HTR-8/SVneo (cell line): ENCODE measurements at regions not wholly inside any gene's neighbourhood (a gene's known extent, or its start where the extent isn't known, plus 50 kb on each side); places are given as distances from the start of the nearest gene placed in this dataset.

Experiments used
- DNase-seq: peaks from one replicate; pipeline ENCODE4 v3.0.0; 2011; ENCODE audit warnings: low spot score, mixed read lengths; ENCODE audit not compliant: insufficient read length
- FAIRE-seq: peaks from 2 replicates; lab custom pipeline; 2011; peaks lifted over from hg19 to GRCh38; lab: Jason Lieb, UNC

DNA sequence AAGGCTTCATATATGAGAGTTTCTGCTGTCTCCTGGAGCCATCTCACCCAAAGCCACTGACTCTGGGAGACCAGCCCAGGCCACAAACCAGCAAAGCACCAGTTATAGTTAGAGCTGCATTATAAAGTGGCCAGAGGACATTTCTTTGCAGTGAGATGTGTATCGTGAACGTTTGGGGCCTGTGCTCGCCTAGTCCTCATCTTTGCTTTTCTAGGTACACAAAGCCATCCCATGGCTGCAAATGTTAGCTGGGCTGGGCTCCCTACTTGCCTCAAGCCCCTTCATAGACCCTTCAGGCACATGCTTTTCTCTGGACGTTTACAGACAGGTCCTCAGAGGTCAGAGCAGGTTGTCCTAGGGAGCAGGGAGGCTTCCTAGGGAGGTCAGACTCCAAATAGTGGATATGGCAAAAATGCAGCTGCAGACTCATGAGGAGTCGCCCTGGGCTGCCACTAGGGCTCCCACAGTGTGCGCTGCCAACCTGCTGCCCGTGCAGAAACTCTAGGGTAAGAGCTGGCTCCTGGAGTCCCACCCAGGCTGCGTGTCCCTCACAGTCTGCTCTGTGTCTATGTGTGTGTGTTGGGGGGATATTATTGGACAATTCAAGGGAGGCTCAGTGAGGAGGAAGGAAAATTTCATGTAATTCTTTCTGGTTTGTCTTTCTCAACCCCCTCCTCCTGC is 141.0 kb downstream of the RPIA start:
- no peak for FAIRE-seq
- DNase-seq, result no peak

DNA sequence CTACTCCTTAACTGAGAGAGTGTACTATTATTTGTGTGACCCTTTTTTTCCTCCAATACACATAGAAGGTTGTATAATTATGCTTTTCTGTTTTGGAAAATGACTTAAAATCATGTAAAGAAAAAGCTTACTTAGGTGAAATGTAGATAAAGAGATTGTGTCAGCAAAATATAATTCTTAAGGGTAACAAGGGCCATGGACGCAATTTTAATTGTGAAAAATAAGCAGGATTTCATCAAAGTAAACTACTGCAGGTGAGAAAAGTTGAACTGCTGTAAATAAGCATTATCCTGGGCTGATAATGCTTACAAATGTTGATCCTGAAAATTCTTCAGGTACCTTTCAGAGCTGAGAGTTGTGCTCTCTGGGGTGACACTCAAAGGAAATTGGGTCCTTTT is 141.5 kb downstream of the RPIA start:
- DNase-seq, result no peak
- no peak for FAIRE-seq

DNA sequence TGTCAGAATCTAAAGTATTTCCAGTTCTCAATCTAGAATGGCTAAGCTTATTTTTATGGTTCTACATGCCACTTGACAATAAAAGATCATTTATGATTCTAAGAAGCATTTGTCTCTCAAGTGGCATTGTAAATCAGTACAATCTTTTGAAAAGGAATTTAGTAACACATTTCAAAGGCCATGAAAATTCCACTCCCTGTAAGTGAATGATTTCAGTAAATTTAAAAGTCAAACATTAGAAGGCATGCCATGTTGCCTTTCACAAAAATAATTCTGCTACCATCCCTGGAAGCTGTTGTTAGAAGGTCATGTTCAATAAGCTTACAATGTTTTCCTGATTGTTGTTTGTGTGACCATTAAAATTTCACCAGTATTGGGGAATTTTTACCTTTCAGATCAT is 142.9 kb downstream of the RPIA start:
- FAIRE-seq, result no peak
- DNase-seq, result no peak

DNA sequence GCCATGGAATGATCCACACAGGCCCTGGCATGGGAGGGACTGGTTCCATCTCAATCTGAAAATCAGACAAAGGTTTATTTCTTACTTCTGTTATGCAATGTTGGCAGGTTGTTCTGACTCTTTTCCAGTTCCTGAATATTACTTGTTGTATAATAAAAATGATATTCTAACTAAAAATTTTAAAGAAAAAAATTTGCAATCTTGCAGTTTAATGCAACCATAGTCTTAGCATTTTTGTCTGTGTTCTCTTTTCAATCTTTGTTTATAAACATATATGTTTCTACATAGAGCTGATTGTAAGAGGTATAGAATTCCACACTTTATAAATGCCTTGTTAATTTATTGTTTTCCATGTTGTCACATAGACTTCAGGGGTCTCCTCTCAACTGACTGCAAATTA is 143.4 kb downstream of the RPIA start:
- DNase-seq, result no peak
- FAIRE-seq, result no peak

DNA sequence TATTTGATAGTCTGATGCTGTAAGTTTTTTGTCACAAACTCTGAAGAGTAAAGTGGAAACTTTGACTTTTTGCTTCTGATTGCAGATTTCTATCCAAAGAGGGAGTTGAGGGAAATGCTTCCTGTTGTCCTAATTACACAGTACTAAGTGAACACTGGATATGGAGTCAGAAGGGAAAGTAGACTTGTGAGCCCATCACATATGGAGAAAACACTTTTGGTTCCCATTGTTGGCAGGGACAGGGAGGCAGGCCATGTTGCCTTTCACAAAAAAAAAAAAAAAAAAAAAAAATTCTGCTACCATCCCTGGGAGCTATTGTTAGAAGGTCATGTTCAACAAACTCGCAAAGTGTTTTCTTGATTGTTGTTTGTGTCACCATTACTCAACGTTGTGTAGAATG is 144.3 kb downstream of the RPIA start:
- DNase-seq (no peak), FAIRE-seq (no peak)

DNA sequence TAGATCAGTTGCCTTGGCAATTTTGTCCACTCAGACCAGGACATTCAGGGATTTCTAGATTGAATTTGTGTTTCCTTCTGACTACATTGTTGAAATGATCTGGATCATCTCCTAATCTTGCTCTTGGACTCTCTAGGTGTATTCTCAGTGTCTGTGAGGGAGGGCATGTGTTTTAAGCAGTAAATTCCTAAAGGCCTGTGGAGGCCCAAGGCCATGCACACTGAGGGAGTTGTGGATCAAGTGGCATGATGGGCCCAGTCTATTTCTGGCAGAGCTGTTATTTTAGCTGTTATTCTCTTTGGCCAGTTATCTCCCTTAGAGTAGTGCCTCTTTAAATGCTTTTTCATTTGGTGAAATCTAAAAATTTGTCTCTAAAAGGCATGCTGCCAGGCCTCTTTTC is 144.9 kb downstream of the RPIA start:
- FAIRE-seq (no peak), DNase-seq (no peak)

DNA sequence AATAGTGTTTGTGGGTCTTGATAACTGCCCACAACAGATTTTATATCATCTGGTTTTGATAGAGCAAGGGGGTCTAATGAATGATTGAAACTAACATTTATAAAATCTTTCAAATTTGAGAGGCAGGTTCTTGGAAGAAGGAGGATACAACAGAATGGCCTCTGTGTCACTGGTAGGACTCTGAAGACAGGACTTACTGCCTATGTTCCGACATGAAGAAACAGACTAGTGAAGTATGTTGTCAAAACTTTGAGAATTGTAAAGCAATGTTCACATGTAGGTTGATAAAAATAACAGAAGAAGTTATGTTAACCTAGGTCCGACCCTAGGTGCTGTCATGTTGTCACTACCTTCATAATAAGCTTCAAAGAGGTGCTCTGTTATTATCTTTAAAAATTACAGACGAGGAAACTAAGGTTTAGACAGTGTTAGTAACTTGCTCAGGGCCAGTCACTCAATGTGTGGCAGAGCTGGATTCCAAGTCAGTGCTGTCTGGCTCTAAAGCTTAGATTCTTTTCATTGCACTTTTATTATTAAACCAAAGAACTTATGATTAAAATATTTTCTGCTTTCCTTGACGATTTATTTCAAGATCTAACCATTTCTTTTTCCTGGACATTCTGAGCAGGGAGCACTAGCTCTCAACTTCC is 146.2 kb downstream of the RPIA start:
- no peak for FAIRE-seq
- no peak for DNase-seq

- DNase-seq, result no peak
- FAIRE-seq, result no peak
Observed at GRCh38 chr2:88838165-88838635, 146.7 kb downstream of the RPIA start.

- peak; percentile 20 for FAIRE-seq
- no peak for DNase-seq
Observed at GRCh38 chr2:88841224-88841929, 149.9 kb downstream of the RPIA start.

DNA sequence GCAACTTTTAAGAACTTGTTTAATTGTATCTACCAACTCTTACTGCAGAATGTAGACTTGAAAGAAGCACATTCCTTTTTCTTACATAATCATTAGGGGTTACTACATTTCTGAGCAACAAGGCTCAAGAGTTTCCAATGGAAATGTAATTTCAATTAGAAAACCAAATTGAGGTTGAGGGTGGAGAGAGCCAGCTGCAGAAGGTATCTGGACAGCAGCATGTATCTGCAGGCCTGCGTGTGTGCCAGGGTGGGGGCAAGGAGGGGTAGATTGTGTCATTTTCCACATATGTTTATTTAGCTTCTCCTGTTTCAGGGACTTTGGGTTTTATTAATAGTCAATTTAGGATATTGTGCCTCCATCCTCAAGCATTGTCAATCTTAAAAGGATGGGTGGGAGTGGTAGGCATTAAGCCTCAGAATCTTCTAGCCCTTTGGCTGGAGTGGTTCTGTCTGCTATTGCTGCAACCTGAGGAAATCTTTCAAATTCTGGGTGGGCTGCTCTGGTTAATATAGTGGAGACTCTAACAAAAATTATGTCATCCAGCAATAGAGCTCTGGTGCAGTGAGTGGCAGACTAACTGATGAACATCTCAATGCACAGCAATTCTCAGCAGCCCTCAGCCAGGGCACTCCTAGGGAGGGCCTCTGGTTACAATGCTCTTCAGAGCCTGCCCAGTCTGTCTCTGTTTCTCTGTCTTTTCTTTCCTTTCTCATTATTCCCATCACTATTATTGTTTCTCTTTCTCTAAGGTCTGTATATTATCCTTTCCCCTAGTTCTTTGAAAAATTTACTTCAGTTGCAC is 151.4 kb downstream of the RPIA start:
- no peak for DNase-seq
- no peak for FAIRE-seq

GRCh38 chr2:88843651-88844050 is 152.2 kb downstream of the RPIA start:
- no peak for DNase-seq

DNA sequence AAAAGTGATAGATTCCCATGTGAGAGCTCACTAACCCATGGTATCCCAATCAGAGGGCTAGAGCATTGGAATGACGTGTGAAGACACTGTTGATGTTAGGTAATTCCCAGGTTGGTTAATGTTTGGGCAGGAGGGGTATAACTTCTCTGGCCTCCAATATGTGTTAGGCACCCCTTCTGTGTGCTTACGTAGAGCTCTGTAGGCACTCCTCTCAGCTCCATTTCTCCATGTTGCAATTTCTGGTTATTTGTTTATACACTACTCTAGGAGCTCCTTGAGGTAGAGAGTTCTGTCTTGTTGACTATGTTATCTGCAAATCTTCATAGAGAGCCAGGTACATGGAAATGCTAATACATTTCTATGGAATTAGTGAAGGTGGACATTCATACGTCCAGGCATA is 153.5 kb downstream of the RPIA start:
- no peak for DNase-seq

More at GRCh38 chr2:88843651-88844050, 152.2 kb downstream of the RPIA start:
- FAIRE-seq, result no peak

DNA sequence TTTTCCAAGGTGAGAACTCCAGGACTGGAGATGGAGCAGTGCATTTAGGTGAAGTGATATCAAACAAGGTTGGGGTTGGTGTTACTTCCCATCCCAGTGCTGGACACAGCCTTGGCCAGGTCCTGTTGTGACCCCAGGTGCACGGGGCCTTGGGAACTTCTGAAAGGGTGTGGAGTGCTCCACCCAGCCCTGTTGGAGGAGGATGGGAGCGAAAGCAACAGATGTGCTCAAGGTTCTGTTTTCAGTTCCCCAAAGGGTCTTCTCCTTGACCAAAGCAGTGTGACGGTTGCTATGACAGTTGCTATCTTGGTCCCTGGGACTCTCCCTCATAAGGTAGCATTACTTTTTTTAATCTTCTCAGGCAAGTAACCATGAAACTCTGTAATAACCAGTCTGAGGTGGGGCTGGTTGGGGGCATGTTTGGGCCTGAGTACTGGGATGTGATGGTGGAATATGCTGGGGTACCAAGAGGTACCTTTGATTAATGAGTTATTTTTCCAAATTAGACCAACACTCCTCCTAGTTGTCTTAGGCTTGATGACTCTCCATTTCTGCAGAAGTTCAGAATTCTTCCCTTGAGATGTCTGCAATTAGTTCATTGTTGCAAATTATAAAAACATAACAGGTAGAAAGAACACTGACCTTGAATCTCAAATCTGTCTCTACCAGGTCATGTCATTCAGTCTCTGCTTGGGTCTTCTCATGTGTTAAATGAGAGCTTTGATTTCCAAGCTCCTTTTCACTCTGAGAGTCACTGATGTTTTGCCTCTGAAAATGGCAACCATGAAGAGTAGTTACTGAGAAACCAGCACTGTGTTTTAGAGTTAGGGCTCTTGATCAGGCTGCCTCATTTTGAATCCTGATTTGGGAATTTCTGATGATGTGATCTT is 154.5 kb downstream of the RPIA start:
- FAIRE-seq (no peak), DNase-seq (no peak)

More for the DNA sequence above, 153.5 kb downstream of the RPIA start:
- no peak for FAIRE-seq

GRCh38 chr2:88852753-88853402 is 161.4 kb downstream of the RPIA start:
- no peak for DNase-seq
- peak; percentile 49 for FAIRE-seq

GRCh38 chr2:88853403-88853790 is 161.9 kb downstream of the RPIA start:
- no peak for FAIRE-seq
- DNase-seq, result no peak

DNA sequence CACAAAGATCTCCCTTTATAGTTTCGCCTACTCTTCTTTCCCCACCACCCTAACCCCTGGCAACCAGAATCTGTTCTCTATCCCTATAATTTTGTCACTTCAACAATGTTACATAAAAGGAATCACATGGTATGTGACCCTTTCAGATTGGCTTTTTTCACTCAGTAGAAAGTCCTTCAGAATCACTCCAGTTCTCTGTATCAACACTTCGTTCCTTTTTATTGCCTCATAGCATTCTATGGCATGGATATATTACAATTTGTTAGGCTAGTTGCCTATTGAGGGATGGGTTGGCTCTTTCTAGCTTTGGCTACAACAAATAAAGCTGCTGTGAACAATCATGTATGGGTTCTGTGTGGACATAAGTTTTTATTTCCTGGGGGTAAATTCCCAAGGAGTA is 163.1 kb downstream of the RPIA start:
- DNase-seq (no peak), FAIRE-seq (no peak)

- no peak for DNase-seq
- no peak for FAIRE-seq
Observed at GRCh38 chr2:88855620-88856408, 164.3 kb downstream of the RPIA start.

DNA sequence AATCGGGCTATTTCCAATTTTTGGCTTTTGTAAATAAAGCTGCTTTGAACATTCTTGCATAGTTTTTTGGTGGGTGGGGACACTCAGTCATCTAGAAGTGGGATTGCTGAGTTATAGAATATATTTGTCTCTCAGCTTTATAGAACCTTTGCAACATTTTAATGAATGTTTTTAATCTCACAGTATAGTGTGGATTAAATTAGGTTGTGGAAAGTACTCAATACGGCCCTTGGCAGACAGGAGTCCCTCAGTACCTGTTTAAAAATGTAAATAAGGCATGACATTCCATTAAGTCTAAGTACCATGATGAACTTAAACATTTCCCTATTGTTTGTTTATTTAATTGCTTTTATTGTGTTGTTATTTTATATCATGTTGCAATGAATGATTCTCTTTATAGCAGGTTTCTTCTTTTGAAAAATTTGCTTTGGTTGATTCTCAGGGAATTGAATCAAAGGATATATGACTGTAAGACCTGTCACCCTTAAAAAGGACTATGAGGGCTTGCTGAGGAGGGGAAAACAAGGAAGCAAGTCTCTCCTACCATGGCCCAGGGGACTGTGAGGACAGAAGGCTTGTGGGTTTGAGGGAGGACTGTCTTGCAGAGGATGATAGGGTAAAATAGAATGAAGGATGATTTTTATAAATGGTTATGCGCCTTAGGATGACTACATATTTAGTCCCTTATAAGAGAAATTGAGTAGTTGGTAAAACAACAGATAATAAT is 165.1 kb downstream of the RPIA start:
- DNase-seq (no peak), FAIRE-seq (no peak)
